ENCODE measurements at regions not wholly inside any gene's neighbourhood (a gene's known extent, or its start where the extent isn't known, plus 50 kb on each side); places are given as distances from the start of the nearest gene placed in this dataset.
"Not testable (repeated sequence)": the region's sequence is repeated elsewhere in the genome, so short reads cannot be mapped to it uniquely, and the experiment has no call there.

DNA sequence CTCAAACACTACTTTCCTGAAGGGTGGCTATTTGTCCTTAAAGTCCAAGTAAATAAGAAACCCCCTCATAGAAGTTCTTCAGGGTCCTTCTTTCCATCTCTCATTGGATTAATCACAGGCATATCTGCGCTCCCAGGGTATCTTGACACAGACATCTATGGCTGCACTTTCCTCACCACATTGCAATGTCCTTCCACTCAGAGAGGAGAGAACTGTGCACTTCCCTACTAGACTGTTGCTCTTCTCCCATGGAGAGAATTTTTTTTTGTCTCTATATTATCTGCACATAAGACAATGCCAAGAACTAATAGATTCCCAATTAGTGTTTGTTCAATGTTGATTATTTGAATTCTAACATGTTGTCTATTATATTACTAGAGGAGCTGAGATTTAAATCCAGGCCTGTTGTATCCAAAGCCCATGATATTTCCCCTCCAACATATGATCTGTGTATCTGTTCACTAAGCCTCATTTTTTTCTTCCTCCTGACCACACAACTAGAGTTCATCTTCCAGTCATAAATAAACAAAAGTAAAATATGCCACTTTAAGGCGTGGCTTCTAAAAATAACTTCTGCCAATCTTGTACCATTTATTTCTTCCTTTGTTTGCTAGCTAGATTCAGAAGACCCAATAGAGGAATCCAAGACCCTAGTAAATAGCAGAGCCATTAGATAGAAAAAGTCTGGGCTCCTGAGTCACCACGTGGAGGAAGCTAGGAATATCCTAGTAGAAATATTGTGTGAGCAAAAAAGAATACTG lies 61.5 kb upstream of the FAM241A start:
- DNase-seq (ENCODE audit: low spot score), result no peak

- DNase-seq (ENCODE audit: low spot score), result no peak
These were observed 59.9 kb upstream of the FAM241A start for GRCh38 chr4:112085156-112086035.

DNA sequence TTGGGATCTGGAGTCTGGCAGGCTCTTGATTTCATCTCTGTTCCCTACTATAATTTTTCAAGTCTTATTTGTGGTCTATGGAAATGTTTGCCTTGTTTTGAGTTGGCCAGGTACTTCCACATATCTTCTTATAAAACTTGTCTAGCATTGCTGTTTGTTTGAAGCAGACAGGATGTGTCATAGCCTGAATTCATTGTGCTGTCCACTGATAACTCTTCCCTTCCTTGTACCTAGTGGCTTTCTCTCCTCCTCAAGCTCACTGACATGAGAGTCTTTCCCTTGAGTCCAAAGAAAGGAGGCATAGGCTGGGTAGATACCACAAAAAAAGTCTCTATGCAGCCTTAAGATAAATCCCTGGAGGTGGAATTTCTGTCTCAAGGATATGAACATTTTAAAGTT lies 59.2 kb upstream of the FAM241A start:
- DNase-seq (ENCODE audit: low spot score), result no peak

DNA sequence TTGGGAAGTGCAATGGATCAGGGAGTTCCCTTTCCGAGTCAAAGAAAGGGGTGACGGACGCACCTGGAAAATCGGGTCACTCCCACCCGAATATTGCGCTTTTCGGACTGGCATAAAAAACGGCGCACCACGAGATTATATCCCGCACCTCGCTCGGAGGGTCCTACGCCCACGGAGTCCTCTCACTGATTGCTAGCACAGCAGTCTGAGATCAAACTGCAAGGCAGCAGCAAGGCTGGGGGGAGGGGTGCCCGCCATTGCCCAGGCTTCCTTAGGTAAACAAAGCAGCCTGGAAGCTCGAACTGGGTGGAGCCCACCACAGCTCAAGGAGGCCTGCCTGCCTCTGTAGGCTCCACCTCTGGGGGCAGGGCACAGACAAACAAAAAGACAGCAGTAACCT lies 58.6 kb upstream of the FAM241A start:
- not testable (repeated sequence) for DNase-seq (ENCODE audit: low spot score)

DNA sequence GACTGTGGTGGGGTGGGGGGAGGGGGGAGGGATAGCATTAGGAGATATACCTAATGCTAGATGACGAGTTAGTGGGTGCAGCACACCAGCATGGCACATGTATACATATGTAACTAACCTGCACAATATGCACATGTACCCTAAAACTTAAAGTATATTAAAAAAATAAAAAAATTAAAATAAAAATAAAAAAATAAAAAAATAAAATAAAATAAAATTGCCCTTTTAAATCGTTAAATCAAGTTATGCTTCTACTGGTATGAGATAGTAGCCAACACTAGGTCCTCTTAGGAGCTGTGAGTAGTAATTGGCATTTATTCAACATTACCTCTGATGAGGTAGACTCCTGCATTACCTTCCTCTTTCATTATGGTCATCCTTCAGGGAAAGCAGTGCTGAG lies 52.9 kb upstream of the FAM241A start:
- DNase-seq (ENCODE audit: low spot score), result not testable (repeated sequence)

DNA sequence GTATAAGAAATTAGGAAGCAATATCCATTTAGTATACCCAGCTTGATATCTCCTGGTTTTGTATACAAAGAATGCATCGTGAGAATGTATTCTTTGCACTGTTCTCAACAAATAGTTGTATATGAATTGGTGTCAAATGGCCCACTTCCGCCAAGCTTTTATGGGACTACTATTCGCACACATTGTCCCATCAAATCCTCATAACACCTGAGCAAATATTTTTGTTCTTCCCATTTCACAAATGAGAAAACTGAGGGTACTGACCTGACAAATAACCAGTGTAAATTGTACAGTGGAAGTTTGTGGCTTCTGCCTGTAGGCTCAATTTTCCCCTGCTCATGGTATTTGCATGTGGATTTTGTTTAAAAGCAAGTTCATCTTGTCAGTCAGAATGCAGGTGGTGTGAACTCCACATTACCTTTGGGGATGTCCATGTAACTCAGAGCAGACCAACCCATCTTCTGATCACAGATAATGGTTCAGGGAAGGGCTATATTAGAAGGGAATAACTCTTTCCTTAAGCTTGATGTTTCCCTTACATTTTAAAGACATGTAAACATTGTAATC lies 51.5 kb upstream of the FAM241A start:
- DNase-seq (ENCODE audit: low spot score), result no peak

DNA sequence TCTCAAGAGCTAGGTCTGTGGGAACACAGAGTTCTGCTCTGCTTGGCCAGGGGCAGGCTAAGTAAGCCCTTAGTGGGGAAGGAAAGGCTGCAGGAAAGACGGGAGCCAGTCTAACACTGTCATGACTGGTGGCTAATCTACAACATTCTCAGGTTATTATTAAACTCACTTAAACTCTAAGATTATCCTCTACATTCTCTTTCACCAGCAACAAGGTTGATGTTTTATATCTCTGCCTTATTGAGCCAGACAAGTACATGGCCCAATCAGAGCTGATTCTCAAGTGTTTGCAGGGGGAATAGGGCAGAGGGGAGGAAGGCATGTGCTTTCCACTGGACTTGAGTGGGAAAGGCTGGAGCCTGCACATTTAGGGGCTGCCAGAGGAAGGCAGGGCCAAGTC lies 50.9 kb upstream of the FAM241A start:
- no peak for DNase-seq (ENCODE audit: low spot score)

Measured in COLO829 (cell line).